WERI-Rb-1 (cell line): ENCODE measurements at regions not wholly inside any gene's neighbourhood (a gene's known extent, or its start where the extent isn't known, plus 50 kb on each side); places are given as distances from the start of the nearest gene placed in this dataset.

ENCODE experiments used
- DNase-seq: peaks from one replicate; pipeline ENCODE4 v3.0.0-alpha.2; 2020
- H3K27ac ChIP-seq: fragments of 250-450 bp; sonication (Bioruptor Pico); 2 replicates; pipeline ENCODE4 v1.5.1; 2020; ENCODE audit warnings: mild to moderate bottlenecking, moderate library complexity
- H3K27me3 ChIP-seq: fragments of 250-450 bp; sonication (Bioruptor Pico); 2 replicates; pipeline ENCODE4 v1.5.1; 2021; ENCODE audit warnings: mild to moderate bottlenecking, low read depth, moderate library complexity; ENCODE audit not compliant: insufficient read depth, severe bottlenecking
- H3K36me3 ChIP-seq: fragments of 250-450 bp; sonication (Bioruptor Pico); 2 replicates; pipeline ENCODE4 v1.5.1; 2020; ENCODE audit warnings: mild to moderate bottlenecking, moderate library complexity
- H3K4me3 ChIP-seq: 2 replicates; pipeline ENCODE4 v1.5.1; 2011; ENCODE audit warnings: low read depth, mild to moderate bottlenecking, control low read depth, low read length
- H3K9me3 ChIP-seq: fragments of 250-450 bp; sonication (Bioruptor Pico); 2 replicates; pipeline ENCODE4 v1.5.1; 2021; ENCODE audit warnings: mild to moderate bottlenecking, moderate library complexity; ENCODE audit not compliant: severe bottlenecking
- TF ChIP-seq, protein P1 (sequence below): IDR thresholded peaks from 2 replicates; pipeline ENCODE4 v1.5.1; 2011; ENCODE audit warnings: low read depth, mild to moderate bottlenecking, control low read depth, inconsistent platforms, low read length

- Histone ChIP-seq H3K27ac (no peak overlapping the region), H3K9me3 (no peaks in the 10 kb centered on the region), H3K27me3 (no peaks in the 10 kb centered on the region), H3K36me3 (no peaks in the 10 kb centered on the region), H3K4me3 (no peak overlapping the region)
- DNase-seq = no peak
- TF ChIP-seq, protein P1, sequence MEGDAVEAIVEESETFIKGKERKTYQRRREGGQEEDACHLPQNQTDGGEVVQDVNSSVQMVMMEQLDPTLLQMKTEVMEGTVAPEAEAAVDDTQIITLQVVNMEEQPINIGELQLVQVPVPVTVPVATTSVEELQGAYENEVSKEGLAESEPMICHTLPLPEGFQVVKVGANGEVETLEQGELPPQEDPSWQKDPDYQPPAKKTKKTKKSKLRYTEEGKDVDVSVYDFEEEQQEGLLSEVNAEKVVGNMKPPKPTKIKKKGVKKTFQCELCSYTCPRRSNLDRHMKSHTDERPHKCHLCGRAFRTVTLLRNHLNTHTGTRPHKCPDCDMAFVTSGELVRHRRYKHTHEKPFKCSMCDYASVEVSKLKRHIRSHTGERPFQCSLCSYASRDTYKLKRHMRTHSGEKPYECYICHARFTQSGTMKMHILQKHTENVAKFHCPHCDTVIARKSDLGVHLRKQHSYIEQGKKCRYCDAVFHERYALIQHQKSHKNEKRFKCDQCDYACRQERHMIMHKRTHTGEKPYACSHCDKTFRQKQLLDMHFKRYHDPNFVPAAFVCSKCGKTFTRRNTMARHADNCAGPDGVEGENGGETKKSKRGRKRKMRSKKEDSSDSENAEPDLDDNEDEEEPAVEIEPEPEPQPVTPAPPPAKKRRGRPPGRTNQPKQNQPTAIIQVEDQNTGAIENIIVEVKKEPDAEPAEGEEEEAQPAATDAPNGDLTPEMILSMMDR = no peak
Observed at GRCh38 chr4:134421734-134422133, 220.1 kb upstream of the PABPC4L start.

- no peaks in the 10 kb centered on the region for H3K9me3 ChIP-seq
- TF ChIP-seq, protein P1 = no peak
- no peak overlapping the region for H3K4me3 ChIP-seq
- DNase-seq = no peak
- no peak overlapping the region for H3K27ac ChIP-seq
- no peaks in the 10 kb centered on the region for H3K36me3 ChIP-seq
- H3K27me3 ChIP-seq = no peaks in the 10 kb centered on the region
Observed at GRCh38 chr4:134408897-134409296, 207.3 kb upstream of the PABPC4L start.

DNA sequence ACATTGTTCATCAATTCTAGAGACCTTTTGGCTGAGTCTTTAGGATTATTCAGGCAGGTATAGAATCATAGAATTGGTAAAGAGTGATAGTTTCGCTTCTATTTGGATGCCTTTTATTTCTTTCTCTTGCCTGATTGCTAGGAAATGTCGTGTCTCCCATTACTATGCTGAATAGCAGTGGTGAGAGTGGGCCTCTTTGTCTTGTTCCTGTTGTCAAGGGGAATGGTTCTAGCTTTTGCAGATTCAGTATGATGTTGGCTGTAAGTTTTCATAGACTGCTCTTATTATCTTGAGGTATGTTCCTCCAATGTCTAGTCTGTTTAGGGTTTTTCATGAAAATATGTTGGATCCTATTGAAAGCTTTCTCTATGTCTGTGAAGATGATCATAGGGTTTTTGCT, 200.2 kb upstream of the PABPC4L start:
- Histone ChIP-seq H3K27ac (no peak overlapping the region), H3K27me3 (no peaks in the 10 kb centered on the region), H3K4me3 (no peak overlapping the region), H3K36me3 (no peaks in the 10 kb centered on the region), H3K9me3 (no peaks in the 10 kb centered on the region)
- DNase-seq = no peak
- TF ChIP-seq, protein P1 = no peak

GRCh38 chr4:134393592-134393991, 192.0 kb upstream of the PABPC4L start:
- H3K27me3 ChIP-seq = no peaks in the 10 kb centered on the region
- no peak overlapping the region for H3K4me3 ChIP-seq
- DNase-seq = no peak
- H3K9me3 ChIP-seq = peaks cover 4% of the 10 kb centered on the region
- no peak overlapping the region for H3K27ac ChIP-seq
- H3K36me3 ChIP-seq = no peaks in the 10 kb centered on the region
- TF ChIP-seq, protein P1 = no peak

- TF ChIP-seq, protein P1 = no peak
- H3K27ac ChIP-seq = no peak overlapping the region
Observed at GRCh38 chr4:134390319-134390718, 188.7 kb upstream of the PABPC4L start.

DNA sequence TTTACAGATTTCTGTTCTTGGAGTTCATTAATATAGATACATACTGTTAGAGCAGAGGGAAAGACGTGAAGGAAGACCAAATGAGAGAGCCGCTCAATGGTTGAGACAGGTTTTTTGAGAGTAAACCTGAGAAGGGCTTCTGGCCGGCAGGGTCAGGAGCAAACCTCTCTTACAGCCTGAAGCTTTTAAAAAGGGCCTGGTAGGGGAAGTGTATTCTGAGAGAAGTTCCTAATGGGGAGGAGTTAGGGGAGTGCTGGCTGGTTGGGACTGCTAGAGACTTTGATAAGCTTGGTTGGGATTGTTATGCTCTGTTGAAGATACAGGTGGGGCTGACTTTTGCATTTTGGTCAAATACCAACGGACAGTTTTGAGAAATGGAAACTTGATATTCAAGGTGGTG, 186.8 kb upstream of the PABPC4L start:
- Histone ChIP-seq H3K27me3 (no peaks in the 10 kb centered on the region), H3K4me3 (no peak overlapping the region), H3K36me3 (no peaks in the 10 kb centered on the region), H3K9me3 (no peaks in the 10 kb centered on the region), H3K27ac (no peak overlapping the region)
- DNase-seq = no peak
- TF ChIP-seq, protein P1 = no peak

More at GRCh38 chr4:134390319-134390718, 188.7 kb upstream of the PABPC4L start:
- H3K27me3 ChIP-seq = no peaks in the 10 kb centered on the region
- no peak for DNase-seq
- no peaks in the 10 kb centered on the region for H3K9me3 ChIP-seq
- H3K4me3 ChIP-seq = no peak overlapping the region
- no peaks in the 10 kb centered on the region for H3K36me3 ChIP-seq
